IMR-90 (cell line): ENCODE measurements at regions not wholly inside any gene's neighbourhood (a gene's known extent, or its start where the extent isn't known, plus 50 kb on each side); places are given as distances from the start of the nearest gene placed in this dataset.

Experiments used
- CHD1 ChIP-seq: IDR thresholded peaks from 2 replicates; pipeline ENCODE4 v1.6.1; 2012; ENCODE audit warnings: low read depth, low read length, improper control_type of control experiment
- CTCF ChIP-seq: conservative IDR thresholded peaks from 2 replicates; pipeline ENCODE4 v1.5.1; 2012; ENCODE audit warnings: mild to moderate bottlenecking, low read depth, low read length, improper control_type of control experiment
- ELK1 ChIP-seq: fragments of 150-350 bp; IDR thresholded peaks from 2 replicates; pipeline ENCODE4 v1.6.1; 2016; ENCODE audit warnings: low read depth, mild to moderate bottlenecking, low read length, moderate library complexity, borderline replicate concordance
- MAZ ChIP-seq: IDR thresholded peaks from 2 replicates; pipeline ENCODE4 v1.6.1; 2012; ENCODE audit warnings: low read depth, mild to moderate bottlenecking, low read length, improper control_type of control experiment, moderate library complexity, borderline replicate concordance
- MXI1 ChIP-seq: IDR thresholded peaks from 2 replicates; pipeline ENCODE4 v1.6.1; 2012; ENCODE audit warnings: low read depth, mild to moderate bottlenecking, low read length, moderate library complexity, borderline replicate concordance
- NFE2L2 ChIP-seq: fragments of 150-350 bp; IDR thresholded peaks from 2 replicates; pipeline ENCODE4 v1.6.1; 2016; ENCODE audit warnings: low read depth, mild to moderate bottlenecking, low read length
- POLR2A ChIP-seq: IDR thresholded peaks from 2 replicates; pipeline ENCODE4 v1.6.1; 2012; ENCODE audit warnings: mild to moderate bottlenecking, low read depth, low read length
- RAD21 ChIP-seq: IDR thresholded peaks from 2 replicates; pipeline ENCODE4 v1.6.1; 2012; ENCODE audit warnings: low read length, improper control_type of control experiment
- RCOR1 ChIP-seq: IDR thresholded peaks from 2 replicates; pipeline ENCODE4 v1.6.1; 2012; ENCODE audit warnings: mild to moderate bottlenecking, low read length, improper control_type of control experiment; ENCODE audit not compliant: insufficient replicate concordance
- RFX5 ChIP-seq: IDR thresholded peaks from 2 replicates; pipeline ENCODE4 v1.8.0; 2012; ENCODE audit warnings: low read depth, mild to moderate bottlenecking, low read length, moderate library complexity
- SMC3 ChIP-seq: fragments of 150-350 bp; IDR thresholded peaks from 2 replicates; pipeline ENCODE4 v1.6.1; 2016; ENCODE audit warnings: low read depth, mild to moderate bottlenecking, antibody characterized with exemption, low read length, moderate library complexity
- TF ChIP-seq, protein P1 (sequence below): fragments of 150-350 bp; IDR thresholded peaks from 2 replicates; pipeline ENCODE4 v1.6.1; 2017; ENCODE audit warnings: mild to moderate bottlenecking, antibody characterized with exemption, low read length, low read depth

GRCh38 chr1:14117700-14118099, 417.7 kb downstream of the PRDM2 start:
- TF ChIP-seq, protein P1, sequence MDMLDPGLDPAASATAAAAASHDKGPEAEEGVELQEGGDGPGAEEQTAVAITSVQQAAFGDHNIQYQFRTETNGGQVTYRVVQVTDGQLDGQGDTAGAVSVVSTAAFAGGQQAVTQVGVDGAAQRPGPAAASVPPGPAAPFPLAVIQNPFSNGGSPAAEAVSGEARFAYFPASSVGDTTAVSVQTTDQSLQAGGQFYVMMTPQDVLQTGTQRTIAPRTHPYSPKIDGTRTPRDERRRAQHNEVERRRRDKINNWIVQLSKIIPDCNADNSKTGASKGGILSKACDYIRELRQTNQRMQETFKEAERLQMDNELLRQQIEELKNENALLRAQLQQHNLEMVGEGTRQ: no peak
- TF ChIP-seq RFX5: no peak
- TF ChIP-seq NFE2L2: no peak
- TF ChIP-seq POLR2A: no peak
- TF ChIP-seq CTCF: no peak
- TF ChIP-seq RAD21: no peak
- no peak for TF ChIP-seq CHD1
- TF ChIP-seq MXI1: no peak
- TF ChIP-seq SMC3: no peak
- TF ChIP-seq ELK1: no peak
- TF ChIP-seq MAZ: no peak
- no peak for TF ChIP-seq RCOR1
